Caco-2 (cell line): ENCODE measurements at regions not wholly inside any gene's neighbourhood (a gene's known extent, or its start where the extent isn't known, plus 50 kb on each side); places are given as distances from the start of the nearest gene placed in this dataset.
"Not testable (repeated sequence)": the region's sequence is repeated elsewhere in the genome, so short reads cannot be mapped to it uniquely, and the experiment has no call there.

Experiments used
- BruUV-seq: library from RNA; stranded (reverse); fragments of 400-500 nt; replicated peaks from 2 replicates; lab custom pipeline; 2021; lab: Mats Ljungman, UMichigan
- CTCF ChIA-PET: fragments of 300-600 bp; sonication (Branson Sonifier 250); formaldehyde crosslinking; loops from one replicate; lab custom pipeline; 2022; ENCODE audit warnings: antibody characterized with exemption; lab: Charles Lee
- POLR2A ChIA-PET: fragments of 300-600 bp; sonication (Branson Sonifier 250); formaldehyde crosslinking; loops from one replicate; lab custom pipeline; 2022; ENCODE audit warnings: antibody characterized with exemption; lab: Charles Lee
- DNase-seq, 2 experiments: peaks; one replicate each; pipeline versions ENCODE4 v3.0.0 to v3.0.0-alpha.2; 2020 to 2022
- H3K27me3 ChIP-seq: replicated peaks from 2 replicates; pipeline ENCODE4 v1.6.0; 2011; ENCODE audit warnings: low read length; ENCODE audit not compliant: control insufficient read depth, insufficient read depth
- H3K36me3 ChIP-seq: 2 replicates; pipeline ENCODE4 v1.5.1; 2011; ENCODE audit warnings: low read length; ENCODE audit not compliant: control insufficient read depth, insufficient read depth
- H3K4me1 ChIP-seq: fragments of 250-450 bp; sonication (Bioruptor Pico); 2 replicates; pipeline ENCODE4 v1.5.1; 2020; ENCODE audit warnings: mild to moderate bottlenecking
- H3K4me3 ChIP-seq: 2 replicates; pipeline ENCODE4 v1.5.1; 2011; ENCODE audit warnings: low read depth, mild to moderate bottlenecking, control low read depth, low read length
- H3K9me3 ChIP-seq: fragments of 250-450 bp; sonication (Bioruptor Pico); 2 replicates; pipeline ENCODE4 v1.5.1; 2020; ENCODE audit warnings: mild to moderate bottlenecking, moderate library complexity
- H3K27ac Mint-ChIP-seq: one replicate; pipeline ENCODE4 v1.8.0; 2022; ENCODE audit warnings: mixed read lengths; ENCODE audit not compliant: unreplicated experiment
- H3K27me3 Mint-ChIP-seq: one replicate; pipeline ENCODE4 v1.8.0; 2022; ENCODE audit warnings: mixed read lengths; ENCODE audit not compliant: insufficient read depth, unreplicated experiment
- H3K36me3 Mint-ChIP-seq: one replicate; pipeline ENCODE4 v1.8.0; 2022; ENCODE audit warnings: mild to moderate bottlenecking, mixed read lengths; ENCODE audit not compliant: insufficient read depth, unreplicated experiment
- H3K4me1 Mint-ChIP-seq: one replicate; pipeline ENCODE4 v1.8.0; 2022; ENCODE audit warnings: low read depth, mixed read lengths; ENCODE audit not compliant: unreplicated experiment
- H3K4me3 Mint-ChIP-seq: one replicate; pipeline ENCODE4 v1.8.0; 2022; ENCODE audit warnings: mild to moderate bottlenecking, moderate library complexity, mixed read lengths; ENCODE audit not compliant: unreplicated experiment
- H3K9me3 Mint-ChIP-seq: one replicate; pipeline ENCODE4 v1.8.0; 2022; ENCODE audit warnings: mixed read lengths; ENCODE audit not compliant: unreplicated experiment
- intact Hi-C: fragments of 100-400 bp; cut with micrococcal nuclease; formaldehyde crosslinking; loops from one replicate; pipeline ENCODE4 v1.10.0; 2022; ENCODE audit not compliant: unreplicated experiment
- TF ChIP-seq, protein P1 (sequence below), 2 experiments: fragments of 200-600 bp in 1 of 2; IDR thresholded peaks; 1 replicate in 1 of 2; 2 replicates in 1 of 2; pipeline versions ENCODE4 v1.5.1 to v1.8.0; 2011 to 2022; ENCODE audit warnings: antibody characterized with exemption in 1 of 2, control low read depth in 1 of 2, inconsistent platforms in 1 of 2, low read depth in 1 of 2, low read length in 1 of 2, mild to moderate bottlenecking in 1 of 2, moderate library complexity in 1 of 2; ENCODE audit not compliant: insufficient read depth in 1 of 2, severe bottlenecking in 1 of 2, unreplicated experiment in 1 of 2

GRCh38 chr13:33662392-33662791, 155.6 kb upstream of the RFC3 start:
- no peaks in the 10 kb centered on the region for H3K27me3 Mint-ChIP-seq
- Histone ChIP-seq H3K27me3 (no peaks in the 10 kb centered on the region), H3K4me3 (no peak overlapping the region), H3K36me3 (no peaks in the 10 kb centered on the region; the same call in 1 of the 2 replicates), H3K9me3 (no peaks in the 10 kb centered on the region), H3K4me1 (no peaks in the 10 kb centered on the region)
- intact Hi-C loops: no loop called here
- no TSS peak for BruUV-seq
- DNase-seq: no peak
- H3K4me3 Mint-ChIP-seq: no peak overlapping the region
- H3K36me3 Mint-ChIP-seq: no peaks in the 10 kb centered on the region
- ChIA-PET POLR2A (no interaction called here), CTCF (no interaction called here)
- H3K27ac Mint-ChIP-seq: no peak overlapping the region
- TF ChIP-seq, protein P1, sequence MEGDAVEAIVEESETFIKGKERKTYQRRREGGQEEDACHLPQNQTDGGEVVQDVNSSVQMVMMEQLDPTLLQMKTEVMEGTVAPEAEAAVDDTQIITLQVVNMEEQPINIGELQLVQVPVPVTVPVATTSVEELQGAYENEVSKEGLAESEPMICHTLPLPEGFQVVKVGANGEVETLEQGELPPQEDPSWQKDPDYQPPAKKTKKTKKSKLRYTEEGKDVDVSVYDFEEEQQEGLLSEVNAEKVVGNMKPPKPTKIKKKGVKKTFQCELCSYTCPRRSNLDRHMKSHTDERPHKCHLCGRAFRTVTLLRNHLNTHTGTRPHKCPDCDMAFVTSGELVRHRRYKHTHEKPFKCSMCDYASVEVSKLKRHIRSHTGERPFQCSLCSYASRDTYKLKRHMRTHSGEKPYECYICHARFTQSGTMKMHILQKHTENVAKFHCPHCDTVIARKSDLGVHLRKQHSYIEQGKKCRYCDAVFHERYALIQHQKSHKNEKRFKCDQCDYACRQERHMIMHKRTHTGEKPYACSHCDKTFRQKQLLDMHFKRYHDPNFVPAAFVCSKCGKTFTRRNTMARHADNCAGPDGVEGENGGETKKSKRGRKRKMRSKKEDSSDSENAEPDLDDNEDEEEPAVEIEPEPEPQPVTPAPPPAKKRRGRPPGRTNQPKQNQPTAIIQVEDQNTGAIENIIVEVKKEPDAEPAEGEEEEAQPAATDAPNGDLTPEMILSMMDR (IDR thresholded peaks at IDR 0.05; ENCODE audit: insufficient read depth in 1 of 2, low read depth in 1 of 2, low read length in 1 of 2, severe bottlenecking in 1 of 2, unreplicated experiment in 1 of 2): no peak
- no peaks in the 10 kb centered on the region for H3K9me3 Mint-ChIP-seq
- no peaks in the 10 kb centered on the region for H3K4me1 Mint-ChIP-seq

- POLR2A ChIA-PET: no interaction called here
- H3K4me1 ChIP-seq: no peaks in the 10 kb centered on the region
- H3K9me3 ChIP-seq: no peaks in the 10 kb centered on the region
- BruUV-seq: no TSS peak
- intact Hi-C loops: no loop called here
- H3K4me3 ChIP-seq: no peak overlapping the region
- Mint-ChIP-seq H3K36me3 (no peaks in the 10 kb centered on the region), H3K9me3 (no peaks in the 10 kb centered on the region), H3K4me3 (no peak overlapping the region), H3K27ac (no peak overlapping the region), H3K27me3 (no peaks in the 10 kb centered on the region), H3K4me1 (no peaks in the 10 kb centered on the region)
- CTCF ChIA-PET: no interaction called here
- DNase-seq: no peak
- H3K27me3 ChIP-seq: no peaks in the 10 kb centered on the region
- H3K36me3 ChIP-seq: no peaks in the 10 kb centered on the region
- TF ChIP-seq, protein P1 (IDR thresholded peaks at IDR 0.05; ENCODE audit: insufficient read depth in 1 of 2, low read depth in 1 of 2, low read length in 1 of 2, severe bottlenecking in 1 of 2, unreplicated experiment in 1 of 2): no peak
Observed at GRCh38 chr13:33665626-33666175, 152.2 kb upstream of the RFC3 start.

DNA sequence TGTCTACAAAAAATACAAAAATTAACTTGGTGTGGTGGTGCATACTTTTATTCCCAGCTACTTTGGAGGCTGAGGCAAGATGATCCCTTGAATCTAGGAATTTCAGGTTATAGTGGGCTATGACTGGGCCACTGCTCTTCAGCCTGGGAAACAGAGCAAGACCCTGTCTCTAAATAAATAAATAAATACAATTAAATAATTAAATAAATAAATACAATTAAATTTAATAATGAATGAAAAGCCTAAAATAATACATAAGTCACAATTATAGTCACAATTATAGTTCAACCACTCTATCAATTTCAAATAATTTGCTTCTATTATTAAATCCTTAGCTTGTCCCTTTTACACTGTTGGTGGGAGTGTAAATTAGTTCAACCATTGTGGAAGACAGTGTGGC, 146.4 kb upstream of the RFC3 start:
- DNase-seq: no peak

GRCh38 chr13:33672022-33672421, 145.9 kb upstream of the RFC3 start:
- CTCF ChIA-PET, H3K9me3 ChIP-seq, H3K27me3 ChIP-seq, H3K36me3 ChIP-seq, H3K27ac Mint-ChIP-seq, H3K4me3 Mint-ChIP-seq, H3K9me3 Mint-ChIP-seq, POLR2A ChIA-PET, BruUV-seq, H3K36me3 Mint-ChIP-seq, H3K4me3 ChIP-seq, H3K4me1 ChIP-seq, H3K27me3 Mint-ChIP-seq, intact Hi-C loops, DNase-seq: not testable (repeated sequence)
- peaks cover 11% of the 10 kb centered on the region for H3K4me1 Mint-ChIP-seq

More for the DNA sequence above, 146.4 kb upstream of the RFC3 start:
- Histone ChIP-seq H3K36me3 (no peaks in the 10 kb centered on the region), H3K4me3 (no peak overlapping the region), H3K4me1 (no peaks in the 10 kb centered on the region), H3K9me3 (no peaks in the 10 kb centered on the region), H3K27me3 (no peaks in the 10 kb centered on the region)
- ChIA-PET CTCF (no interaction called here), POLR2A (no interaction called here)
- no peaks in the 10 kb centered on the region for H3K27me3 Mint-ChIP-seq
- no peaks in the 10 kb centered on the region for H3K9me3 Mint-ChIP-seq
- no peak overlapping the region for H3K4me3 Mint-ChIP-seq
- intact Hi-C loops: no loop called here
- peaks cover 7% of the 10 kb centered on the region for H3K4me1 Mint-ChIP-seq
- no TSS peak for BruUV-seq
- no peak overlapping the region for H3K27ac Mint-ChIP-seq
- no peaks in the 10 kb centered on the region for H3K36me3 Mint-ChIP-seq
- TF ChIP-seq, protein P1 (IDR thresholded peaks at IDR 0.05; ENCODE audit: insufficient read depth in 1 of 2, low read depth in 1 of 2, low read length in 1 of 2, severe bottlenecking in 1 of 2, unreplicated experiment in 1 of 2): no peak
